HG02571 (cell line): ENCODE measurements at regions not wholly inside any gene's neighbourhood (a gene's known extent, or its start where the extent isn't known, plus 50 kb on each side); places are given as distances from the start of the nearest gene placed in this dataset.

ENCODE experiments used
- ATAC-seq: cut with Tn5 transposase; IDR thresholded peaks from one replicate; pipeline ENCODE4 v1.9.1; 2021; ENCODE audit warnings: mild to moderate bottlenecking, moderate library complexity; ENCODE audit not compliant: unreplicated experiment

GRCh38 chr3:182052332-182052731 is 340.6 kb downstream of the SOX2 start:
- ATAC-seq = no peak

- ATAC-seq = no peak
Observed at GRCh38 chr3:182052757-182053156, 341.0 kb downstream of the SOX2 start.

- no peak for ATAC-seq
Observed at GRCh38 chr3:182058488-182058887, 346.8 kb downstream of the SOX2 start.

- no peak for ATAC-seq
Observed at GRCh38 chr3:182063742-182064141, 352.0 kb downstream of the SOX2 start.

- ATAC-seq = no peak
Observed at GRCh38 chr3:182067423-182067822, 355.7 kb downstream of the SOX2 start.

GRCh38 chr3:182078316-182078715 is 366.6 kb downstream of the SOX2 start:
- ATAC-seq = no peak

- no peak for ATAC-seq
Observed at GRCh38 chr3:182078929-182079328, 367.2 kb downstream of the SOX2 start.

- no peak for ATAC-seq
Observed at GRCh38 chr3:182081096-182081495, 369.4 kb downstream of the SOX2 start.

GRCh38 chr3:182083112-182083511 is 371.4 kb downstream of the SOX2 start:
- no peak for ATAC-seq

- ATAC-seq = no peak
Observed at GRCh38 chr3:182092662-182093262, 381.0 kb downstream of the SOX2 start.

GRCh38 chr3:182094321-182094720 is 382.6 kb downstream of the SOX2 start:
- ATAC-seq = no peak

- ATAC-seq = no peak
Observed at GRCh38 chr3:182104881-182105280, 393.2 kb downstream of the SOX2 start.

GRCh38 chr3:182105875-182106274 is 394.1 kb downstream of the SOX2 start:
- ATAC-seq = no peak

GRCh38 chr3:182108371-182108770 is 396.6 kb downstream of the SOX2 start:
- ATAC-seq = no peak

- no peak for ATAC-seq
Observed at GRCh38 chr3:182111967-182112366, 400.2 kb downstream of the SOX2 start.

- no peak for ATAC-seq
Observed at GRCh38 chr3:182115328-182116015, 403.7 kb downstream of the SOX2 start.

GRCh38 chr3:182116386-182116785 is 404.7 kb downstream of the SOX2 start:
- ATAC-seq = no peak

- ATAC-seq = no peak
Observed at GRCh38 chr3:182117131-182117530, 405.4 kb downstream of the SOX2 start.

GRCh38 chr3:182117583-182117982 is 405.9 kb downstream of the SOX2 start:
- no peak for ATAC-seq

- no peak for ATAC-seq
Observed at GRCh38 chr3:182118066-182118465, 406.3 kb downstream of the SOX2 start.

GRCh38 chr3:182121401-182121800 is 409.7 kb downstream of the SOX2 start:
- no peak for ATAC-seq

- ATAC-seq = no peak
Observed at GRCh38 chr3:182122779-182123178, 411.1 kb downstream of the SOX2 start.

- no peak for ATAC-seq
Observed at GRCh38 chr3:182124187-182124586, 412.5 kb downstream of the SOX2 start.
